ENCODE measurements at regions not wholly inside any gene's neighbourhood (a gene's known extent, or its start where the extent isn't known, plus 50 kb on each side); places are given as distances from the start of the nearest gene placed in this dataset.

GRCh38 chr4:187060551-187060950 is 336.9 kb upstream of the FAT1 start:
- intact Hi-C loops (cut with micrococcal nuclease) = no loop called here

GRCh38 chr4:187063251-187063650 is 339.6 kb upstream of the FAT1 start:
- no peaks in the 10 kb centered on the region for H3K36me3 Mint-ChIP-seq (ENCODE audit: low read depth)
- H3K4me1 Mint-ChIP-seq (ENCODE audit: low read depth) = no peaks in the 10 kb centered on the region
- no peak overlapping the region for H3K27ac Mint-ChIP-seq
- no peak for DNase-seq
- intact Hi-C loops (cut with micrococcal nuclease) = no loop called here
- CTCF ChIA-PET = interaction anchor here (0.6 to 0.7 kb wide), 2 partner anchors 443 to 1556 kb away, joined by 3 read pairs; no protein-coding TSS in a partner anchor
- no peak overlapping the region for H3K4me3 Mint-ChIP-seq
- peaks cover 4% of the 10 kb centered on the region for H3K9me3 Mint-ChIP-seq
- no peaks in the 10 kb centered on the region for H3K27me3 Mint-ChIP-seq (ENCODE audit: low read depth)

More at GRCh38 chr4:187060551-187060950, 336.9 kb upstream of the FAT1 start:
- H3K9me3 Mint-ChIP-seq = peaks cover 4% of the 10 kb centered on the region
- no peaks in the 10 kb centered on the region for H3K27me3 Mint-ChIP-seq (ENCODE audit: low read depth)
- no peak for DNase-seq
- no peaks in the 10 kb centered on the region for H3K36me3 Mint-ChIP-seq (ENCODE audit: low read depth)
- CTCF ChIA-PET = no interaction called here
- H3K4me1 Mint-ChIP-seq (ENCODE audit: low read depth) = no peaks in the 10 kb centered on the region
- H3K4me3 Mint-ChIP-seq = no peak overlapping the region
- H3K27ac Mint-ChIP-seq = no peak overlapping the region

GRCh38 chr4:187064033-187064432 is 340.4 kb upstream of the FAT1 start:
- intact Hi-C loops (cut with micrococcal nuclease) = no loop called here
- Mint-ChIP-seq H3K9me3 (peaks cover 2% of the 10 kb centered on the region), H3K36me3 (ENCODE audit: low read depth) (no peaks in the 10 kb centered on the region), H3K4me1 (ENCODE audit: low read depth) (no peaks in the 10 kb centered on the region), H3K27ac (no peak overlapping the region), H3K4me3 (no peak overlapping the region), H3K27me3 (ENCODE audit: low read depth) (no peaks in the 10 kb centered on the region)
- no peak for DNase-seq
- CTCF ChIA-PET = no interaction called here

GRCh38 chr4:187065396-187065795 is 341.7 kb upstream of the FAT1 start:
- H3K27ac Mint-ChIP-seq = no peak overlapping the region
- CTCF ChIA-PET = interaction anchor here (0.6 kb wide), 1 partner anchor 592 kb away, joined by 3 read pairs; no protein-coding TSS in a partner anchor
- intact Hi-C loops (cut with micrococcal nuclease) = no loop called here

GRCh38 chr4:187065806-187066205 is 342.1 kb upstream of the FAT1 start:
- Mint-ChIP-seq H3K36me3 (ENCODE audit: low read depth) (no peaks in the 10 kb centered on the region), H3K9me3 (peaks cover 4% of the 10 kb centered on the region), H3K27me3 (ENCODE audit: low read depth) (no peaks in the 10 kb centered on the region), H3K4me3 (no peak overlapping the region), H3K4me1 (ENCODE audit: low read depth) (no peaks in the 10 kb centered on the region), H3K27ac (no peak overlapping the region)
- DNase-seq = no peak
- intact Hi-C loops (cut with micrococcal nuclease) = no loop called here
- CTCF ChIA-PET = no interaction called here

More at GRCh38 chr4:187065396-187065795, 341.7 kb upstream of the FAT1 start:
- Mint-ChIP-seq H3K4me1 (ENCODE audit: low read depth) (no peaks in the 10 kb centered on the region), H3K9me3 (peaks cover 2% of the 10 kb centered on the region), H3K36me3 (ENCODE audit: low read depth) (no peaks in the 10 kb centered on the region), H3K27me3 (ENCODE audit: low read depth) (no peaks in the 10 kb centered on the region), H3K4me3 (no peak overlapping the region)
- no peak for DNase-seq

- Mint-ChIP-seq H3K4me1 (ENCODE audit: low read depth) (no peaks in the 10 kb centered on the region), H3K27ac (no peak overlapping the region), H3K36me3 (ENCODE audit: low read depth) (no peaks in the 10 kb centered on the region), H3K27me3 (ENCODE audit: low read depth) (peaks cover 4% of the 10 kb centered on the region), H3K9me3 (peaks cover 5% of the 10 kb centered on the region), H3K4me3 (no peak overlapping the region)
- intact Hi-C loops (cut with micrococcal nuclease) = no loop called here
- CTCF ChIA-PET = no interaction called here
- no peak for DNase-seq
Observed at GRCh38 chr4:187069398-187069797, 345.7 kb upstream of the FAT1 start.

GRCh38 chr4:187070158-187070557 is 346.5 kb upstream of the FAT1 start:
- peaks cover 5% of the 10 kb centered on the region for H3K9me3 Mint-ChIP-seq
- H3K4me3 Mint-ChIP-seq = no peak overlapping the region
- H3K27me3 Mint-ChIP-seq (ENCODE audit: low read depth) = peaks cover 4% of the 10 kb centered on the region
- no peaks in the 10 kb centered on the region for H3K4me1 Mint-ChIP-seq (ENCODE audit: low read depth)
- CTCF ChIA-PET = no interaction called here
- no peak overlapping the region for H3K27ac Mint-ChIP-seq
- no peaks in the 10 kb centered on the region for H3K36me3 Mint-ChIP-seq (ENCODE audit: low read depth)
- DNase-seq = no peak
- intact Hi-C loops (cut with micrococcal nuclease) = no loop called here

GRCh38 chr4:187070740-187071139 is 347.1 kb upstream of the FAT1 start:
- H3K36me3 Mint-ChIP-seq (ENCODE audit: low read depth) = no peaks in the 10 kb centered on the region
- CTCF ChIA-PET = no interaction called here
- no peaks in the 10 kb centered on the region for H3K4me1 Mint-ChIP-seq (ENCODE audit: low read depth)
- H3K4me3 Mint-ChIP-seq = no peak overlapping the region
- no peak for DNase-seq
- no peak overlapping the region for H3K27ac Mint-ChIP-seq
- H3K27me3 Mint-ChIP-seq (ENCODE audit: low read depth) = peaks cover 4% of the 10 kb centered on the region
- peaks cover 5% of the 10 kb centered on the region for H3K9me3 Mint-ChIP-seq
- intact Hi-C loops (cut with micrococcal nuclease) = no loop called here

GRCh38 chr4:187071946-187072600 is 348.4 kb upstream of the FAT1 start:
- no peaks in the 10 kb centered on the region for H3K36me3 Mint-ChIP-seq (ENCODE audit: low read depth)
- intact Hi-C loops (cut with micrococcal nuclease) = no loop called here
- H3K27ac Mint-ChIP-seq = no peak overlapping the region
- CTCF ChIA-PET = no interaction called here
- peaks cover 4% of the 10 kb centered on the region for H3K27me3 Mint-ChIP-seq (ENCODE audit: low read depth)
- no peak for DNase-seq
- no peak overlapping the region for H3K4me3 Mint-ChIP-seq
- H3K9me3 Mint-ChIP-seq = peaks cover 5% of the 10 kb centered on the region
- no peaks in the 10 kb centered on the region for H3K4me1 Mint-ChIP-seq (ENCODE audit: low read depth)

GRCh38 chr4:187073820-187074219 is 350.2 kb upstream of the FAT1 start:
- Mint-ChIP-seq H3K27ac (no peak overlapping the region), H3K27me3 (ENCODE audit: low read depth) (peaks cover 4% of the 10 kb centered on the region), H3K4me3 (no peak overlapping the region), H3K36me3 (ENCODE audit: low read depth) (no peaks in the 10 kb centered on the region), H3K4me1 (ENCODE audit: low read depth) (no peaks in the 10 kb centered on the region), H3K9me3 (peaks cover 5% of the 10 kb centered on the region)
- intact Hi-C loops (cut with micrococcal nuclease) = no loop called here
- CTCF ChIA-PET = no interaction called here
- no peak for DNase-seq

- intact Hi-C loops (cut with micrococcal nuclease) = no loop called here
- no peak for DNase-seq
- Mint-ChIP-seq H3K4me3 (no peak overlapping the region), H3K4me1 (ENCODE audit: low read depth) (no peaks in the 10 kb centered on the region), H3K27me3 (ENCODE audit: low read depth) (peaks cover 4% of the 10 kb centered on the region), H3K36me3 (ENCODE audit: low read depth) (no peaks in the 10 kb centered on the region), H3K9me3 (peaks cover 5% of the 10 kb centered on the region), H3K27ac (no peak overlapping the region)
- CTCF ChIA-PET = no interaction called here
Observed at GRCh38 chr4:187075514-187075913, 351.9 kb upstream of the FAT1 start.

GRCh38 chr4:187077744-187078401 is 354.2 kb upstream of the FAT1 start:
- no peak for DNase-seq
- CTCF ChIA-PET = no interaction called here
- intact Hi-C loops (cut with micrococcal nuclease) = no loop called here
- Mint-ChIP-seq H3K36me3 (ENCODE audit: low read depth) (no peaks in the 10 kb centered on the region), H3K27me3 (ENCODE audit: low read depth) (no peaks in the 10 kb centered on the region), H3K4me3 (no peak overlapping the region), H3K27ac (no peak overlapping the region), H3K9me3 (no peaks in the 10 kb centered on the region), H3K4me1 (ENCODE audit: low read depth) (no peaks in the 10 kb centered on the region)

- Mint-ChIP-seq H3K27ac (no peak overlapping the region), H3K4me3 (no peak overlapping the region), H3K27me3 (ENCODE audit: low read depth) (no peaks in the 10 kb centered on the region), H3K4me1 (ENCODE audit: low read depth) (no peaks in the 10 kb centered on the region), H3K9me3 (no peaks in the 10 kb centered on the region), H3K36me3 (ENCODE audit: low read depth) (no peaks in the 10 kb centered on the region)
- CTCF ChIA-PET = no interaction called here
- intact Hi-C loops (cut with micrococcal nuclease) = no loop called here
- DNase-seq = no peak
Observed at GRCh38 chr4:187084701-187085100, 361.0 kb upstream of the FAT1 start.

Measured in activated naive CD4-positive, alpha-beta T cell treated with anti-CD3 and anti-CD28 coated beads for 36 hours (primary cell).